Ectodermal cell (in vitro differentiated cells): ENCODE measurements at regions not wholly inside any gene's neighbourhood (a gene's known extent, or its start where the extent isn't known, plus 50 kb on each side); places are given as distances from the start of the nearest gene placed in this dataset.

Experiments used
- H3K27ac ChIP-seq: 2 replicates; pipeline ENCODE4 v1.7.0; 2013; ENCODE audit warnings: mild to moderate bottlenecking, low read depth, low read length; ENCODE audit not compliant: insufficient read depth, poor library complexity, severe bottlenecking
- H3K27me3 ChIP-seq: 2 replicates; pipeline ENCODE4 v1.7.0; 2013; ENCODE audit warnings: mild to moderate bottlenecking, low read length; ENCODE audit not compliant: insufficient read depth, control insufficient read depth, poor library complexity, severe bottlenecking
- H3K36me3 ChIP-seq: one replicate; pipeline ENCODE4 v1.7.0; 2013; ENCODE audit warnings: low read length; ENCODE audit not compliant: control insufficient read depth, insufficient read depth
- H3K4me1 ChIP-seq: one replicate; pipeline ENCODE4 v1.7.0; 2013; ENCODE audit warnings: low read length; ENCODE audit not compliant: control insufficient read depth, insufficient read depth
- H3K4me3 ChIP-seq: 2 replicates; pipeline ENCODE4 v1.7.0; 2013; ENCODE audit warnings: low read depth, low read length, control low read depth; ENCODE audit not compliant: insufficient read depth
- H3K9me3 ChIP-seq: 2 replicates; pipeline ENCODE4 v1.7.0; 2013; ENCODE audit warnings: mild to moderate bottlenecking, low read length, moderate library complexity; ENCODE audit not compliant: control insufficient read depth
- WGBS, 2 experiments: methylation state at CpG; one replicate each; pipeline ENCODE4 v1.1.7; 2013; ENCODE audit warnings: missing lambda C conversion rate in 2 of 2; 5-methylcytosine and 5-hydroxymethylcytosine counted together

- WGBS, 2 experiments: 82 to 86% methylated on average over 5 of the region's 5 CpGs
- no peaks in the 10 kb centered on the region for H3K9me3 ChIP-seq
- H3K27ac ChIP-seq: no peak overlapping the region
- H3K4me1 ChIP-seq: peaks cover 28% of the 10 kb centered on the region
- H3K4me3 ChIP-seq: no peak overlapping the region
- H3K36me3 ChIP-seq: no peaks in the 10 kb centered on the region
- no peaks in the 10 kb centered on the region for H3K27me3 ChIP-seq
Observed at GRCh38 chr3:197352382-197352781, 54.0 kb upstream of the DLG1 start.

DNA sequence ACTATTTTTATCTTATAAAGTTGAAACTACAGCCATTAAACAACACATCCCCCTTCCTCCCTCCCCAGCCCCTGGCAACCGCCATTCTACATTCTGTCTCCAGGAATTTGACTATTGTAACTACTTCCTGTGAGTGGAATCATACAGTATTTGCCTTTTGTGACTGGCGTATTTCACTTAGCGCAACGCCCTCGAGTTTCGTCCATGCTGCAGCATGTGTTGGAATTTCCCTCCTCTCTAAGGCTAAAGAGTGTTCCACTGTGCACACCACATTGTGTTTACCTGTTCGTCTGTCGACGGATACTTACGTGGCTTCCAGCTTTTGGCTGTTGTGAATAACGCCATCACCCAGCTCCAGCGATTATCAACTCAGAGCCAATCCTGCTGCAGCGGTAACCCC is 52.0 kb upstream of the DLG1 start:
- Histone ChIP-seq H3K27me3 (no peaks in the 10 kb centered on the region), H3K4me1 (peaks cover 24% of the 10 kb centered on the region), H3K27ac (no peak overlapping the region), H3K36me3 (no peaks in the 10 kb centered on the region), H3K4me3 (no peak overlapping the region), H3K9me3 (no peaks in the 10 kb centered on the region)
- 93 to 97% methylated on average over 12 to 13 of the region's 13 CpGs for WGBS, 2 experiments

DNA sequence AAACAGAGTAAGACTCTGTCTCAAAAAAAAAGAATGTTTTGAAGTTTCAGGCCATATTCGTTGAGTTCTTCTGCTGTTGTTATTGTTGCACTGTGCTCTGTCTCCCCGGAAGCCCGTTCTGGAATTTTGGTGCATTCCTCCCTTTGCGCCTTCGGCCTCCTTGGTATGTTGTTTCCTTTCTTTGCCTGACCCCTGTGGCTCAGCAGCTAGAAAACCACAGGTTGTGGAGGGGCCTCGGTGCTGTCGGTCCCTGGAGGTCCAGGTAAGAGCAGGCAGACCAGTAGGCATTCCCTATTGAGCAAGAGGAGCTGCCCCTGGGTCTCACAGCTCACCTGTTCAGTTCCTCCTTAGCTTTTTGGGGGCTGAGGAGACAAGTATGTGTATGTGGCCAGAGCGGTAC is 51.0 kb upstream of the DLG1 start:
- Histone ChIP-seq H3K27ac (no peak overlapping the region), H3K27me3 (no peaks in the 10 kb centered on the region), H3K36me3 (no peaks in the 10 kb centered on the region), H3K4me3 (no peak overlapping the region), H3K9me3 (no peaks in the 10 kb centered on the region), H3K4me1 (peaks cover 14% of the 10 kb centered on the region)
- 56 to 62% methylated on average over 8 of the region's 8 CpGs for WGBS, 2 experiments
